ENCODE measurements at regions not wholly inside any gene's neighbourhood (a gene's known extent, or its start where the extent isn't known, plus 50 kb on each side); places are given as distances from the start of the nearest gene placed in this dataset.
"Not testable (repeated sequence)": the region's sequence is repeated elsewhere in the genome, so short reads cannot be mapped to it uniquely, and the experiment has no call there.

- Histone ChIP-seq H3K36me3 (ENCODE audit: insufficient read depth, low read length) (no peaks in the 10 kb centered on the region), H3K4me1 (ENCODE audit: insufficient read depth, low read length) (no peaks in the 10 kb centered on the region), H3K4me3 (ENCODE audit: low read length) (no peak overlapping the region), H3K27ac (ENCODE audit: low read depth, low read length) (no peak overlapping the region), H3K27me3 (ENCODE audit: insufficient read depth, low read length, poor library complexity, severe bottlenecking) (no peaks in the 10 kb centered on the region), H3K9me3 (ENCODE audit: low read length) (no peaks in the 10 kb centered on the region)
- Mint-ChIP-seq H3K36me3 (no peaks in the 10 kb centered on the region), H3K27me3 (peaks cover 26 to 57% of the 10 kb centered on the region in 2 donors), H3K9me3 (peaks cover 0 to 2% (median 0%) of the 10 kb centered on the region in 5 donors), H3K27ac (no peak overlapping the region), H3K4me1 (no peaks in the 10 kb centered on the region), H3K4me3 (no peak overlapping the region)
- DNase-seq: no peak
- ChIA-PET CTCF (no interaction called here), POLR2A (no interaction called here)
Measured at GRCh38 chr3:126285369-126285768, 71.8 kb downstream of the KLF15 start.

- H3K4me1 Mint-ChIP-seq: no peaks in the 10 kb centered on the region
- Histone ChIP-seq H3K4me3 (ENCODE audit: low read length) (no peak overlapping the region), H3K36me3 (ENCODE audit: insufficient read depth, low read length) (no peaks in the 10 kb centered on the region), H3K27me3 (ENCODE audit: insufficient read depth, low read length, poor library complexity, severe bottlenecking) (no peaks in the 10 kb centered on the region), H3K4me1 (ENCODE audit: insufficient read depth, low read length) (no peaks in the 10 kb centered on the region), H3K9me3 (ENCODE audit: low read length) (no peaks in the 10 kb centered on the region), H3K27ac (ENCODE audit: low read depth, low read length) (no peak overlapping the region)
- H3K36me3 Mint-ChIP-seq: no peaks in the 10 kb centered on the region
- peaks cover 24 to 47% of the 10 kb centered on the region in 2 donors for H3K27me3 Mint-ChIP-seq
- POLR2A ChIA-PET: no interaction called here
- CTCF ChIA-PET: interaction anchor here (1.4 kb wide), 1 partner anchor 150 kb away, joined by 4 read pairs; no protein-coding TSS in a partner anchor
- H3K9me3 Mint-ChIP-seq: peaks cover 0 to 2% (median 0%) of the 10 kb centered on the region in 5 donors
- no peak overlapping the region for H3K4me3 Mint-ChIP-seq
- no peak overlapping the region for H3K27ac Mint-ChIP-seq
- DNase-seq: no peak
Measured at GRCh38 chr3:126284258-126284904, 72.8 kb downstream of the KLF15 start.

GRCh38 chr3:126283651-126284050, 73.6 kb downstream of the KLF15 start:
- POLR2A ChIA-PET; H3K4me3 ChIP-seq (ENCODE audit: low read length); H3K9me3 Mint-ChIP-seq; H3K4me3 Mint-ChIP-seq; H3K36me3 Mint-ChIP-seq; H3K9me3 ChIP-seq (ENCODE audit: low read length); H3K27ac ChIP-seq (ENCODE audit: low read depth, low read length); H3K4me1 Mint-ChIP-seq; H3K27ac Mint-ChIP-seq; H3K36me3 ChIP-seq (ENCODE audit: insufficient read depth, low read length); H3K4me1 ChIP-seq (ENCODE audit: insufficient read depth, low read length); DNase-seq; H3K27me3 ChIP-seq (ENCODE audit: insufficient read depth, low read length, poor library complexity, severe bottlenecking): not testable (repeated sequence)
- peaks cover 21 to 40% of the 10 kb centered on the region in 2 donors for H3K27me3 Mint-ChIP-seq
- CTCF ChIA-PET: interaction anchor here (1.4 kb wide), 1 partner anchor 149 kb away, joined by 4 read pairs; no protein-coding TSS in a partner anchor

GRCh38 chr3:126279853-126280252, 77.4 kb downstream of the KLF15 start:
- no peak overlapping the region for H3K27ac ChIP-seq (ENCODE audit: low read depth, low read length)
- no peaks in the 10 kb centered on the region for H3K36me3 Mint-ChIP-seq
- H3K4me3 Mint-ChIP-seq: no peak overlapping the region
- ChIA-PET POLR2A (no interaction called here), CTCF (no interaction called here)
- H3K9me3 Mint-ChIP-seq: peaks cover 0 to 2% (median 0%) of the 10 kb centered on the region in 5 donors
- DNase-seq: no peak
- no peak overlapping the region for H3K4me3 ChIP-seq (ENCODE audit: low read length)
- H3K9me3 ChIP-seq (ENCODE audit: low read length): no peaks in the 10 kb centered on the region
- H3K4me1 ChIP-seq (ENCODE audit: insufficient read depth, low read length): no peaks in the 10 kb centered on the region
- no peaks in the 10 kb centered on the region for H3K27me3 ChIP-seq (ENCODE audit: insufficient read depth, low read length, poor library complexity, severe bottlenecking)
- H3K27me3 Mint-ChIP-seq: peaks cover 6 to 37% of the 10 kb centered on the region in 2 donors
- H3K4me1 Mint-ChIP-seq: no peaks in the 10 kb centered on the region
- H3K36me3 ChIP-seq (ENCODE audit: insufficient read depth, low read length): no peaks in the 10 kb centered on the region
- H3K27ac Mint-ChIP-seq: no peak overlapping the region

- Histone ChIP-seq H3K4me1 (ENCODE audit: insufficient read depth, low read length) (no peaks in the 10 kb centered on the region), H3K36me3 (ENCODE audit: insufficient read depth, low read length) (no peaks in the 10 kb centered on the region), H3K27me3 (ENCODE audit: insufficient read depth, low read length, poor library complexity, severe bottlenecking) (no peaks in the 10 kb centered on the region), H3K4me3 (ENCODE audit: low read length) (no peak overlapping the region), H3K27ac (ENCODE audit: low read depth, low read length) (no peak overlapping the region), H3K9me3 (ENCODE audit: low read length) (no peaks in the 10 kb centered on the region)
- CTCF ChIA-PET: no interaction called here
- Mint-ChIP-seq H3K27me3 (peaks cover 6 to 30% of the 10 kb centered on the region in 2 donors), H3K4me1 (no peaks in the 10 kb centered on the region), H3K27ac (peak overlapping the region in 1 of 8 donors; percentile 34), H3K36me3 (no peaks in the 10 kb centered on the region), H3K4me3 (no peak overlapping the region), H3K9me3 (peaks cover 0 to 2% (median 0%) of the 10 kb centered on the region in 5 donors)
- no peak for DNase-seq
- POLR2A ChIA-PET: no interaction called here
Measured at GRCh38 chr3:126277629-126278378, 79.4 kb downstream of the KLF15 start.

- POLR2A ChIA-PET: no interaction called here
- peaks cover 7 to 32% of the 10 kb centered on the region in 2 donors for H3K27me3 Mint-ChIP-seq
- no peak overlapping the region for H3K27ac Mint-ChIP-seq
Measured at GRCh38 chr3:126275620-126275904, 81.6 kb downstream of the KLF15 start.

GRCh38 chr3:126274735-126275619, 82.2 kb downstream of the KLF15 start:
- peaks cover 7 to 32% of the 10 kb centered on the region in 2 donors for H3K27me3 Mint-ChIP-seq
- CTCF ChIA-PET: interaction anchor here (0.7 kb wide), 1 partner anchor 22 kb away, joined by 3 read pairs; no protein-coding TSS in a partner anchor
- Histone ChIP-seq H3K27ac (ENCODE audit: low read depth, low read length) (no peak overlapping the region), H3K9me3 (ENCODE audit: low read length) (no peaks in the 10 kb centered on the region), H3K4me3 (ENCODE audit: low read length) (no peak overlapping the region), H3K27me3 (ENCODE audit: insufficient read depth, low read length, poor library complexity, severe bottlenecking) (no peaks in the 10 kb centered on the region), H3K4me1 (ENCODE audit: insufficient read depth, low read length) (no peaks in the 10 kb centered on the region), H3K36me3 (ENCODE audit: insufficient read depth, low read length) (no peaks in the 10 kb centered on the region)
- H3K27ac Mint-ChIP-seq: no peak overlapping the region
- H3K9me3 Mint-ChIP-seq: peaks cover 0 to 3% (median 0%) of the 10 kb centered on the region in 5 donors
- no peaks in the 10 kb centered on the region for H3K4me1 Mint-ChIP-seq
- H3K36me3 Mint-ChIP-seq: no peaks in the 10 kb centered on the region
- no peak for DNase-seq
- no peak overlapping the region for H3K4me3 Mint-ChIP-seq
- POLR2A ChIA-PET: no interaction called here

More at GRCh38 chr3:126275620-126275904, 81.6 kb downstream of the KLF15 start:
- H3K9me3 ChIP-seq (ENCODE audit: low read length): no peaks in the 10 kb centered on the region
- no peaks in the 10 kb centered on the region for H3K4me1 Mint-ChIP-seq
- no peaks in the 10 kb centered on the region for H3K36me3 ChIP-seq (ENCODE audit: insufficient read depth, low read length)
- H3K36me3 Mint-ChIP-seq: no peaks in the 10 kb centered on the region
- H3K27me3 ChIP-seq (ENCODE audit: insufficient read depth, low read length, poor library complexity, severe bottlenecking): no peaks in the 10 kb centered on the region
- H3K9me3 Mint-ChIP-seq: peaks cover 0 to 2% (median 0%) of the 10 kb centered on the region in 5 donors
- H3K4me1 ChIP-seq (ENCODE audit: insufficient read depth, low read length): no peaks in the 10 kb centered on the region
- no peak overlapping the region for H3K4me3 ChIP-seq (ENCODE audit: low read length)
- CTCF ChIA-PET: no interaction called here
- H3K4me3 Mint-ChIP-seq: no peak overlapping the region
- no peak for DNase-seq
- no peak overlapping the region for H3K27ac ChIP-seq (ENCODE audit: low read depth, low read length)

Data from CD8-positive, alpha-beta memory T cell (primary cell).